ENCODE measurements at regions not wholly inside any gene's neighbourhood (a gene's known extent, or its start where the extent isn't known, plus 50 kb on each side); places are given as distances from the start of the nearest gene placed in this dataset.

- TF ChIP-seq, protein P1, sequence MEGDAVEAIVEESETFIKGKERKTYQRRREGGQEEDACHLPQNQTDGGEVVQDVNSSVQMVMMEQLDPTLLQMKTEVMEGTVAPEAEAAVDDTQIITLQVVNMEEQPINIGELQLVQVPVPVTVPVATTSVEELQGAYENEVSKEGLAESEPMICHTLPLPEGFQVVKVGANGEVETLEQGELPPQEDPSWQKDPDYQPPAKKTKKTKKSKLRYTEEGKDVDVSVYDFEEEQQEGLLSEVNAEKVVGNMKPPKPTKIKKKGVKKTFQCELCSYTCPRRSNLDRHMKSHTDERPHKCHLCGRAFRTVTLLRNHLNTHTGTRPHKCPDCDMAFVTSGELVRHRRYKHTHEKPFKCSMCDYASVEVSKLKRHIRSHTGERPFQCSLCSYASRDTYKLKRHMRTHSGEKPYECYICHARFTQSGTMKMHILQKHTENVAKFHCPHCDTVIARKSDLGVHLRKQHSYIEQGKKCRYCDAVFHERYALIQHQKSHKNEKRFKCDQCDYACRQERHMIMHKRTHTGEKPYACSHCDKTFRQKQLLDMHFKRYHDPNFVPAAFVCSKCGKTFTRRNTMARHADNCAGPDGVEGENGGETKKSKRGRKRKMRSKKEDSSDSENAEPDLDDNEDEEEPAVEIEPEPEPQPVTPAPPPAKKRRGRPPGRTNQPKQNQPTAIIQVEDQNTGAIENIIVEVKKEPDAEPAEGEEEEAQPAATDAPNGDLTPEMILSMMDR (IDR thresholded peaks at IDR 0.05), result no peak
- TF ChIP-seq, protein P2, sequence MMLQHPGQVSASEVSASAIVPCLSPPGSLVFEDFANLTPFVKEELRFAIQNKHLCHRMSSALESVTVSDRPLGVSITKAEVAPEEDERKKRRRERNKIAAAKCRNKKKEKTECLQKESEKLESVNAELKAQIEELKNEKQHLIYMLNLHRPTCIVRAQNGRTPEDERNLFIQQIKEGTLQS (CRISPR knock-in tag; conservative IDR thresholded peaks at IDR 0.05), result no peak
Measured at GRCh38 chr3:176262071-176262470, 935.2 kb downstream of the TBL1XR1 start.

Data from WTC11 (cell line).